Brain pericyte (primary cell): ENCODE measurements at regions not wholly inside any gene's neighbourhood (a gene's known extent, or its start where the extent isn't known, plus 50 kb on each side); places are given as distances from the start of the nearest gene placed in this dataset.

Experiments used
- DNase-seq: peaks from one replicate; pipeline ENCODE4 v3.0.0-alpha.2; 2012; ENCODE audit warnings: low read depth, low spot score

- no peak for DNase-seq
Measured at GRCh38 chr7:30212701-30213111, 71.7 kb upstream of the ZNRF2 start.

DNA sequence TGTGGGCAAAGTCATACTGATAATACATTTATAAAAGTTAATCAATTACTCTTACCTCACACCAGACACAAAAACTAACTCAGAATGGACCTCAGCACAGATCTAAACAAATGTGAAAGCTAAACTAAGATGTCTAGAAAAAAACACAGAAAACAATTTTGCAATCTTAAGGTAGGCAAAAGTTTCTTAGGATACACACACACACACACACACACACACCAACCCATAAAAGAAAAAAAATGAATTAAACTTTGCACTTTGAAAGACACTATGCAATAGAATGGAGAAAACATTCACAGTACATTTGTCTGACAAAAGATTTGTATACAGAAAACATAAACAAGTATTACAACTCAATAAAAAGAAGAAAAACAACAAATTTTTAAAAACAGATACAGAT, 70.8 kb upstream of the ZNRF2 start:
- DNase-seq, result no peak

DNA sequence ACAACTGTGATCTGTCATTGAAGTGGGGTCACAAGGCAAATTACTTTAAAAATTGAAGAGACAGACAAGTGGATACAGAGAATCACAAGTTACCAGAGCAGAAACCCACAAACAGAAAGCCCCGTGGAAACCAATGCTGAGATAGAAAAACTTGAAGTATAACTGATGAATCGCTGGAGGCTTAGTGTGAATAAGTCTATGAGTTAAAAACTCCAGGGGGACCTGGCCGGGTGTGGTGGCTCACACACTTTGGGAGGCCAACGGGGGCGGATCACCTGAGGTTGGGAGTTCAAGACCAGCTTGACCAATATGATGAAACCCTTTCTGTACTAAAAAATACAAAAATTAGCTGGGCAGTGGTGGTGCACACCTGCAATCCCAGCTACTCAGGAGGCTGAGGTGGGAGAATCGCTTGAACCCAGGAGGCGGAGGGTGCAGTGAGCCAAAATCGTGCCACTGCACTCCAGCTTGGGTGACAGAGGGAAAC, 69.7 kb upstream of the ZNRF2 start:
- no peak for DNase-seq

GRCh38 chr7:30221764-30222163, 62.6 kb upstream of the ZNRF2 start:
- DNase-seq, result no peak

- DNase-seq, result no peak
Measured at GRCh38 chr7:30222515-30223215, 61.7 kb upstream of the ZNRF2 start.

- DNase-seq, result no peak
Measured at GRCh38 chr7:30223896-30224295, 60.5 kb upstream of the ZNRF2 start.

DNA sequence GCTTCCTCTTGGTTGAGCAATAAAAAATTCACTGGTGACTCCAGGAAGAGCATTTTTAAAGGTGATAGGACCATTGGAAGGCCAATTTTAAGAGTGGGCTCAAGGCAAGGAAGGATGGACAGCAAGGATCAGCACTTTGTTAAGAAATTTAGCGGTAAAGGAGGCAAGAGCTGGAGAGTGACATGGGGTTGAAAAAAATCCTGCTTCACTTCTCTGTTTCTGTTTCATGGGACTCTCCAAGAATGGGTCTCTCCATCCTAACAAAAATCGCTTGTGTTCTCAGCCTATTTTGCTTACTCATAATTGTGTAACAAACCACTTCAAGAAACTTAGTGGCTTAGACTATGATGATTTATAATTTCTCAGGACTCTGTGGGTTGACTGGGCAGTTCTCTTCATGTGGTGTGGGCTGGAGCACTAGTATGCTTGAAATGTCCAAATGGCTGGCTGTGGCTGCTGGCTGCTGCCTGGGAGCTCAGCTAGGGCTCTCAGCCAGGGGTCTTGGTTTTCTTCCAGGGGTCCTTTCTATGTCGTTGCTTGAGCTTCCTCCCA, 59.8 kb upstream of the ZNRF2 start:
- DNase-seq, result peak; percentile 5

DNA sequence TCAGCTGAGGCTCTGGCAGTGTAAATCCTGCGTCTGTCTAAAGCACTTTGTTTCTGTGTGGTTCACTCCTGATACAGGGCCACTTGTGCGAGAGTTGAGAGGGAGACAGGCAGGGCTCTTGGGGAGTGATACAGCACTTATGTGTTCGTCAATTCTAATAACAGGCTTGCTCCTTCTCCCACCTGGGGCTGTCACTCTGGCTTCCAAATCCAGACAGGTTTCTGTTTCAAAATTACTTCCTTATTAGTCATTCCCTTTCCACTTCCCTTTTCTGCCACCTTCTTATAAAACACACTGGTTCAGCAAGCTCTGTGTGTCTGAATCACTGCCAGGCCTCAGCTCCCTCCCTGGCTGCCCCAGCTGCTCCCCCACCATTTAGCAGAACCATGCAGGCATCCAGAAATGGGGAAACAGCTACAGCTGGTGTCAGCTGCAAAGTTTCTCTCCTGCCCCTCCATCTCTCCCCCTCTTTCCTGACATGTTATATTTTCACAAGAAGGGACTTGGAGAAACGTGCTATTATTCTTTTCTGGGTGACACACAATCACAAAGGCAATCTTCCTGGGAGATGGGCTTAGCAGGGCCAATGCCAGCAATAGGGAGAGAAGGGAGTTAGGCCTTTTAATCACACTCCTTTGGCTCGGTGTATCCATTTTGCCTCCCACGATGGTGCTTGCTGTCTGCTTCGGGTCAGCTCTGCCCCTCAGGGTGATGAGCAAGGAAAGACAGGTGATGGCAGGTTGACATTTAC, 58.4 kb upstream of the ZNRF2 start:
- DNase-seq, result no peak

DNA sequence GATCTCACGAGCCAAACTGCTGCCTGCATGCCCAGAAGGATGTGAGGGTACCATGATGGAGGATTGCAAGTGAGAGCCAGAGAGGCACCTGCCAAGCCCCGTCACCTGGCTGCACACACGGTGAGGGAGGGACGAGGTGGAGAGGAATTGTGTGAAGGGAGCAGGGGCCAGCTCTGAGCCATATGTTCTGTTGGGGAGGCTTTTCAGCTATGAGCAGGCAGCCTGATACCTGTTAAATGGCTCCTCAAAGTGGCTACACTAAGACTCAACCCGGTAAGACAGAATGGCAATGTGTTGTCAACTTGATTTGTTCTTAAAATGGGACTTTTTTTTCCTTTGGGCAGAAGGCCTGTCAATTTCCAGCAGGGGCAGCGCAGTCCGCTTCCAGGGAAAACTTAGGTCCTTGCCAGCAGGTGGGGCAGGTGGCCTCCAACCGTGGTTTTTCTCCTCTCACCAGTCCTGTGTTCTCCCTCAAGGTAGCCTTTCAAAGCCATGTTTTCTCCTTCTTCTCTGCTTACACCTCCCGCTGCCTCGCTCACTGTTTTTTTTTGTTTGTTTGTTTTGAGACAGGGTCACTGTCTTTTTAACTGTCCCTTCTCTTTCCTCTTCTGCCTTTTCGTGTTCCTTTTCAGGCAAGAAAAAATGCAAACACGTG, 57.7 kb upstream of the ZNRF2 start:
- no peak for DNase-seq

GRCh38 chr7:30231271-30231670, 53.1 kb upstream of the ZNRF2 start:
- DNase-seq, result no peak

- no peak for DNase-seq
Measured at GRCh38 chr7:30232391-30232790, 52.0 kb upstream of the ZNRF2 start.
